OCI-LY7 (cell line): ENCODE measurements at regions not wholly inside any gene's neighbourhood (a gene's known extent, or its start where the extent isn't known, plus 50 kb on each side); places are given as distances from the start of the nearest gene placed in this dataset.

Experiments
- BruUV-seq: library from RNA; stranded (reverse); fragments of 400-500 nt; replicated peaks from 2 replicates; lab custom pipeline; 2021; lab: Mats Ljungman, UMichigan
- CTCF ChIA-PET: fragments of 300-600 bp; sonication (Branson Sonifier 250); formaldehyde crosslinking; loops from one replicate; lab custom pipeline; 2022; ENCODE audit warnings: antibody characterized with exemption; ENCODE audit not compliant: unreplicated experiment; lab: Charles Lee
- POLR2A ChIA-PET: fragments of 300-600 bp; sonication (Branson Sonifier 250); formaldehyde crosslinking; loops from one replicate; lab custom pipeline; 2022; ENCODE audit warnings: antibody characterized with exemption; lab: Charles Lee
- DNase-seq: peaks from one replicate; pipeline ENCODE4 v3.0.0-alpha.2; 2015; ENCODE audit warnings: low spot score
- H2AFZ ChIP-seq: fragments of 200-600 bp; sonication (generic), shearing (Covaris generic); 2 replicates; pipeline ENCODE4 v1.6.1; 2014; ENCODE audit warnings: mild to moderate bottlenecking, antibody characterized with exemption, low read length, moderate library complexity
- H3K27ac ChIP-seq: fragments of 200-600 bp; sonication (generic); 2 replicates; pipeline ENCODE4 v1.5.1; 2014; ENCODE audit warnings: mixed run types, low read depth, mild to moderate bottlenecking, moderate library complexity, low read length, inconsistent platforms; ENCODE audit not compliant: poor library complexity, severe bottlenecking
- H3K36me3 ChIP-seq: fragments of 200-600 bp; sonication (generic); 2 replicates; pipeline ENCODE4 v1.6.1; 2014; ENCODE audit warnings: mild to moderate bottlenecking, antibody characterized with exemption, low read length, moderate library complexity, mixed read lengths; ENCODE audit not compliant: insufficient read depth
- H3K4me1 ChIP-seq: fragments of 200-600 bp; sonication (generic); 2 replicates; pipeline ENCODE4 v1.5.1; 2014; ENCODE audit warnings: mild to moderate bottlenecking, low read length; ENCODE audit not compliant: insufficient read depth, poor library complexity, severe bottlenecking
- H3K4me2 ChIP-seq: fragments of 200-600 bp; sonication (generic); 2 replicates; pipeline ENCODE4 v1.6.1; 2014; ENCODE audit warnings: mild to moderate bottlenecking, low read length
- H3K4me3 ChIP-seq: fragments of 200-600 bp; sonication (generic); 2 replicates; pipeline ENCODE4 v1.5.1; 2014; ENCODE audit warnings: mild to moderate bottlenecking, low read depth, low read length; ENCODE audit not compliant: poor library complexity, severe bottlenecking
- H3K79me2 ChIP-seq: fragments of 200-600 bp; sonication (generic); 2 replicates; pipeline ENCODE4 v1.6.1; 2016; ENCODE audit warnings: low read depth, mild to moderate bottlenecking, low read length, moderate library complexity, mixed read lengths; ENCODE audit not compliant: insufficient read depth
- H3K9me2 ChIP-seq: fragments of 200-600 bp; sonication (generic); 2 replicates; pipeline ENCODE4 v1.6.1; 2016; ENCODE audit warnings: mild to moderate bottlenecking, low read length, mixed read lengths; ENCODE audit not compliant: insufficient read depth
- H3K9me3 ChIP-seq: fragments of 200-600 bp; sonication (generic); 2 replicates; pipeline ENCODE4 v1.6.1; 2014; ENCODE audit warnings: mild to moderate bottlenecking, mixed run types, low read length, mixed read lengths
- H4K20me1 ChIP-seq: fragments of 200-600 bp; sonication (generic); 2 replicates; pipeline ENCODE4 v1.6.1; 2014; ENCODE audit warnings: mild to moderate bottlenecking, antibody characterized with exemption, low read length, moderate library complexity, mixed read lengths; ENCODE audit not compliant: insufficient read depth
- EZH2phosphoT487 ChIP-seq: fragments of 200-600 bp; sonication (generic); IDR thresholded peaks from 2 replicates; pipeline ENCODE4 v1.6.1; 2018; ENCODE audit warnings: low read depth, borderline replicate concordance, mild to moderate bottlenecking, mixed run types, antibody characterized with exemption, low read length, moderate library complexity, mixed read lengths
- intact Hi-C: fragments of 100-400 bp; cut with micrococcal nuclease; formaldehyde crosslinking; loops from one replicate; pipeline ENCODE4 v1.10.0; 2022; ENCODE audit not compliant: unreplicated experiment
- TF ChIP-seq, protein P1 (sequence below): fragments of 200-600 bp; sonication (generic); conservative IDR thresholded peaks from 2 replicates; pipeline ENCODE4 v1.5.1; 2014; ENCODE audit warnings: mild to moderate bottlenecking, antibody characterized with exemption, low read length, moderate library complexity, mixed read lengths

DNA sequence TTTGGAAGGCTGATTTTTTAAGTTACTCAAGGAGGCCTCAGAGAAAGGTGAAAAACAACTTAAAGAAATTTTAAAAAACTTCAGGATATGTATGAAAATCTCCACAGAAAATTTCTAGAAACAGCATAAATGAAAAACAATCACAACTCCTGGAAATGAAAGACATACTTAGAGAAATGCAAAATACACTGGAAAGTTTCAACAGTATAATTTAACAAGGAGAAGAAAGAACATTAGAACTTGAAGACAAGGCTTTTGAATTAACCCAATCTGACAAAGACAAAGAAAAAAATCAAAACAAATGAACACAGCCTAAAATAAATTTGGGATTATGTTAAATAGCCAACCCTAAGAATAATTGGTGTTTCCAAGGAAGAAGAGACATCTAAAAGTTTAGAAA lies 300.5 kb downstream of the ANTXR2 start:
- no peaks in the 10 kb centered on the region for H3K36me3 ChIP-seq
- BruUV-seq: no TSS peak
- no peaks in the 10 kb centered on the region for H3K9me2 ChIP-seq
- CTCF ChIA-PET: no interaction called here
- H3K27ac ChIP-seq: no peak overlapping the region
- H3K9me3 ChIP-seq: no peaks in the 10 kb centered on the region
- no peaks in the 10 kb centered on the region for H3K79me2 ChIP-seq
- DNase-seq: no peak
- H3K4me3 ChIP-seq: no peak overlapping the region
- H3K4me1 ChIP-seq: no peaks in the 10 kb centered on the region
- no peaks in the 10 kb centered on the region for H4K20me1 ChIP-seq
- intact Hi-C loops: no loop called here
- H2AFZ ChIP-seq: no peak overlapping the region
- POLR2A ChIA-PET: no interaction called here
- no peak overlapping the region for H3K4me2 ChIP-seq
- TF ChIP-seq, protein P1, sequence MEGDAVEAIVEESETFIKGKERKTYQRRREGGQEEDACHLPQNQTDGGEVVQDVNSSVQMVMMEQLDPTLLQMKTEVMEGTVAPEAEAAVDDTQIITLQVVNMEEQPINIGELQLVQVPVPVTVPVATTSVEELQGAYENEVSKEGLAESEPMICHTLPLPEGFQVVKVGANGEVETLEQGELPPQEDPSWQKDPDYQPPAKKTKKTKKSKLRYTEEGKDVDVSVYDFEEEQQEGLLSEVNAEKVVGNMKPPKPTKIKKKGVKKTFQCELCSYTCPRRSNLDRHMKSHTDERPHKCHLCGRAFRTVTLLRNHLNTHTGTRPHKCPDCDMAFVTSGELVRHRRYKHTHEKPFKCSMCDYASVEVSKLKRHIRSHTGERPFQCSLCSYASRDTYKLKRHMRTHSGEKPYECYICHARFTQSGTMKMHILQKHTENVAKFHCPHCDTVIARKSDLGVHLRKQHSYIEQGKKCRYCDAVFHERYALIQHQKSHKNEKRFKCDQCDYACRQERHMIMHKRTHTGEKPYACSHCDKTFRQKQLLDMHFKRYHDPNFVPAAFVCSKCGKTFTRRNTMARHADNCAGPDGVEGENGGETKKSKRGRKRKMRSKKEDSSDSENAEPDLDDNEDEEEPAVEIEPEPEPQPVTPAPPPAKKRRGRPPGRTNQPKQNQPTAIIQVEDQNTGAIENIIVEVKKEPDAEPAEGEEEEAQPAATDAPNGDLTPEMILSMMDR: no peak
- TF ChIP-seq EZH2phosphoT487: no peak

DNA sequence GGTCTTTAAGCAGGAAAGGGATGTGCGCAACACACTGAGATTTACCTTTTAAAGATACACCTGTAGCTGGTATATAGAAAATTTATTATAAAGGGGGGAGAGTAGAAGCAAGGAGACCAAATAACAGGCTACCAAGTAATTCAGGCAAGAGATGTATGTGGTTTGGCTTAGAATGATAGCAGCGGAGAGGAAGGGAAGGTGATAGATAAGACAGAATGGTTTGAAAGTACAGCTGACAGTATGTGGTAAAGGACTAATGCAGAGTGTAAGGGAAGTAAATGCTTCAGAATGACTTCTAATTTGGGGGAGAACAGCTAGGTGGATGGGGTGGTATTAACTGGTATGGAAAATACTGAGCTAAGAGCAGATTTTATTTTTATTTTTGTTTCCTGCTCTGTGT lies 308.9 kb downstream of the ANTXR2 start:
- no TSS peak for BruUV-seq
- POLR2A ChIA-PET: no interaction called here
- CTCF ChIA-PET: no interaction called here
- H2AFZ ChIP-seq: no peak overlapping the region
- no peaks in the 10 kb centered on the region for H3K79me2 ChIP-seq
- H3K9me2 ChIP-seq: no peaks in the 10 kb centered on the region
- no peaks in the 10 kb centered on the region for H3K36me3 ChIP-seq
- H3K4me2 ChIP-seq: no peak overlapping the region
- no peak overlapping the region for H3K27ac ChIP-seq
- H3K4me1 ChIP-seq: no peaks in the 10 kb centered on the region
- no peaks in the 10 kb centered on the region for H3K9me3 ChIP-seq
- no peak for TF ChIP-seq EZH2phosphoT487
- TF ChIP-seq, protein P1: no peak
- H3K4me3 ChIP-seq: no peak overlapping the region
- intact Hi-C loops: no loop called here
- no peaks in the 10 kb centered on the region for H4K20me1 ChIP-seq
- DNase-seq: no peak

DNA sequence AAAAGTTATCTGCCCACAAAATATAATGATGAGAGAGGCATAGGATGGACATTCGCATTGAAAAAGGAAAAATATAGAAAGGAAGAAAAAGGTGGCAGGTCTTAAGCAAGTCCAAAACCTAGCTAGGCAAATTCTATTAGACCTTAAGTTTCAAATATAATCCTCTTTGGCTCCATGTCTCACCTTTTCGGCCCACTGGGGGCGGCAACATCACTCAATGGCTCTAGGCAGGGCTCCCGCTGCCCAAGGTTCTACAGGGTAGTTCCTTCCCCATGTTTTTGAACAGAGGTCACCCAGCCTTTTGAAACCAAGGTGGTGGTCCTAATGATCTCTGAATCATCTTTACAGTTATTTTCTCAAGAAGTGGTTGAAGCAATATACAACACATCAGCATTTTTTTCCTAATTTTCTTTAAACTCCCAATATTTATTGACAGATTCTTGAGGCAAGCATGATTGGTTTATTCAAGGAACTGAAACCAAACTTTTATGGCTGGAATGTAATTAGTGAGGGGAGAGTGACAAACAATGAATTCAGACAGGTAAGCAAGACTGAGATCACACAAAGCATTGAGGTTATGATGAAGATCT lies 309.4 kb downstream of the ANTXR2 start:
- Histone ChIP-seq H3K9me3 (no peaks in the 10 kb centered on the region), H3K9me2 (no peaks in the 10 kb centered on the region), H3K4me2 (no peak overlapping the region), H4K20me1 (no peaks in the 10 kb centered on the region), H3K4me3 (no peak overlapping the region), H3K27ac (no peak overlapping the region), H3K36me3 (no peaks in the 10 kb centered on the region), H3K79me2 (no peaks in the 10 kb centered on the region), H2AFZ (no peak overlapping the region), H3K4me1 (no peaks in the 10 kb centered on the region)
- DNase-seq: no peak
- POLR2A ChIA-PET: interaction anchor here (0.6 kb wide), 1 partner anchor 282 kb away, joined by 3 read pairs; no protein-coding TSS in a partner anchor
- no TSS peak for BruUV-seq
- intact Hi-C loops: no loop called here
- TF ChIP-seq, protein P1: no peak
- TF ChIP-seq EZH2phosphoT487: no peak
- CTCF ChIA-PET: no interaction called here
